HG03575 (cell line): ENCODE measurements at regions not wholly inside any gene's neighbourhood (a gene's known extent, or its start where the extent isn't known, plus 50 kb on each side); places are given as distances from the start of the nearest gene placed in this dataset.
"Not testable (repeated sequence)": the region's sequence is repeated elsewhere in the genome, so short reads cannot be mapped to it uniquely, and the experiment has no call there.

ENCODE experiments used
- ATAC-seq: cut with Tn5 transposase; IDR thresholded peaks from one replicate; pipeline ENCODE4 v1.9.1; 2021; ENCODE audit not compliant: unreplicated experiment, insufficient number of reproducible peaks, low FRiP score; ENCODE audit errors: extremely low read depth

- no peak for ATAC-seq
Measured at GRCh38 chr7:113030489-113030888, 56.1 kb downstream of the GPR85 start.

GRCh38 chr7:113026941-113027340 is 59.7 kb downstream of the GPR85 start:
- ATAC-seq, result no peak

GRCh38 chr7:113017144-113017857 is 69.3 kb downstream of the GPR85 start:
- not testable (repeated sequence) for ATAC-seq

GRCh38 chr7:113015034-113015645 is 71.5 kb downstream of the GPR85 start:
- ATAC-seq, result no peak

- no peak for ATAC-seq
Measured at GRCh38 chr7:113013761-113014449, 72.7 kb downstream of the GPR85 start.

GRCh38 chr7:113012862-113013261 is 73.8 kb downstream of the GPR85 start:
- ATAC-seq, result not testable (repeated sequence)

- no peak for ATAC-seq
Measured at GRCh38 chr7:113010377-113010776, 76.2 kb downstream of the GPR85 start.

GRCh38 chr7:113008755-113009154 is 77.9 kb downstream of the GPR85 start:
- no peak for ATAC-seq

- no peak for ATAC-seq
Measured at GRCh38 chr7:113004726-113005454, 81.7 kb downstream of the GPR85 start.

GRCh38 chr7:113000316-113001020 is 86.2 kb downstream of the GPR85 start:
- ATAC-seq, result no peak

- ATAC-seq, result no peak
Measured at GRCh38 chr7:112997831-112998230, 88.8 kb downstream of the GPR85 start.

GRCh38 chr7:112996331-112996871 is 90.2 kb downstream of the GPR85 start:
- ATAC-seq, result no peak

GRCh38 chr7:112995059-112995824 is 91.4 kb downstream of the GPR85 start:
- no peak for ATAC-seq

- no peak for ATAC-seq
Measured at GRCh38 chr7:112994656-112995055, 92.0 kb downstream of the GPR85 start.

- ATAC-seq, result no peak
Measured at GRCh38 chr7:112990624-112991023, 96.0 kb downstream of the GPR85 start.

- no peak for ATAC-seq
Measured at GRCh38 chr7:112989531-112989930, 97.1 kb downstream of the GPR85 start.

GRCh38 chr7:112987171-112987570 is 99.5 kb downstream of the GPR85 start:
- no peak for ATAC-seq
